ENCODE measurements at regions not wholly inside any gene's neighbourhood (a gene's known extent, or its start where the extent isn't known, plus 50 kb on each side); places are given as distances from the start of the nearest gene placed in this dataset.

- no peak overlapping the region for H2AFZ ChIP-seq (ENCODE audit: low read depth, low read length, poor library complexity, severe bottlenecking)
- POLR2A ChIA-PET = no interaction called here
These were observed 526.0 kb downstream of the TLL1 start for GRCh38 chr4:166399021-166399420.

GRCh38 chr4:166400270-166400894 lies 527.3 kb downstream of the TLL1 start:
- H3K4me3 ChIP-seq (replicated peaks in 1 of 2; ENCODE audit: low read depth in 1 of 2, low read length in 2 of 2) = no peak overlapping the region
- no peaks in the 10 kb centered on the region for H3K27me3 ChIP-seq (ENCODE audit: insufficient read depth, low read length)
- no peaks in the 10 kb centered on the region for H4K20me1 ChIP-seq (ENCODE audit: insufficient read depth)
- H3K4me1 ChIP-seq (ENCODE audit: control insufficient read depth in 1 of 2, insufficient read depth in 2 of 2, low read length in 2 of 2) = no peaks in the 10 kb centered on the region
- CTCF ChIA-PET = no interaction called here
- no peak overlapping the region for H3K27ac ChIP-seq (ENCODE audit: low read depth, low read length)
- DNase-seq (ENCODE audit: low read depth, low spot score) (no peak), ATAC-seq (no peak)
- POLR2A ChIA-PET = no interaction called here
- H3K36me3 ChIP-seq (ENCODE audit: control insufficient read depth in 1 of 2, insufficient read depth in 2 of 2, low read length in 2 of 2) = no peaks in the 10 kb centered on the region
- no peaks in the 10 kb centered on the region for H3K79me2 ChIP-seq (ENCODE audit: insufficient read depth, low read length)
- H2AFZ ChIP-seq (ENCODE audit: low read depth, low read length, poor library complexity, severe bottlenecking) = no peak overlapping the region
- intact Hi-C loops (cut with micrococcal nuclease) = no loop called here
- H3K4me2 ChIP-seq (ENCODE audit: low read length) = no peak overlapping the region
- RAD21 ChIA-PET (ENCODE audit: low non-redundant PET in 1 of 2, low total read pairs in 2 of 2, uncharacterized antibody in 2 of 2, unreplicated experiment in 2 of 2) = no interaction called here
- no peak overlapping the region for H3K9ac ChIP-seq (ENCODE audit: low read length)
- no TSS peak for BruUV-seq (replicated peaks)
- no peaks in the 10 kb centered on the region for H3K9me2 ChIP-seq (ENCODE audit: insufficient read depth)
- no peaks in the 10 kb centered on the region for H3K9me3 ChIP-seq (ENCODE audit: control insufficient read depth in 1 of 2, insufficient read depth in 1 of 2, low read depth in 1 of 2, low read length in 2 of 2)
- TF ChIP-seq EZH2 (IDR thresholded peaks at IDR 0.05) = no peak
- no peak for TF ChIP-seq MAX (IDR thresholded peaks at IDR 0.05)
- TF ChIP-seq CTCF (IDR thresholded peaks at IDR 0.05 in 2 of 3, conservative IDR thresholded peaks at IDR 0.05 in 1 of 3; ENCODE audit: borderline replicate concordance in 1 of 3, insufficient read depth in 1 of 3, low read depth in 2 of 3, low read length in 2 of 3) = no peak
- no peak for TF ChIP-seq RAD21 (IDR thresholded peaks at IDR 0.05; ENCODE audit: low read depth)
- no peak for TF ChIP-seq POLR2AphosphoS5 (IDR thresholded peaks at IDR 0.05; ENCODE audit: low read depth, low read length)
- TF ChIP-seq EGR1 (IDR thresholded peaks at IDR 0.05; ENCODE audit: low read depth) = no peak

More at GRCh38 chr4:166399021-166399420, 526.0 kb downstream of the TLL1 start:
- ChIA-PET RAD21 (ENCODE audit: low non-redundant PET in 1 of 2, low total read pairs in 2 of 2, uncharacterized antibody in 2 of 2, unreplicated experiment in 2 of 2) (no interaction called here), CTCF (no interaction called here)
- ATAC-seq (no peak), DNase-seq (ENCODE audit: low read depth, low spot score) (no peak)
- Histone ChIP-seq H3K27me3 (ENCODE audit: insufficient read depth, low read length) (no peaks in the 10 kb centered on the region), H3K4me1 (ENCODE audit: control insufficient read depth in 1 of 2, insufficient read depth in 2 of 2, low read length in 2 of 2) (no peaks in the 10 kb centered on the region), H3K79me2 (ENCODE audit: insufficient read depth, low read length) (no peaks in the 10 kb centered on the region), H4K20me1 (ENCODE audit: insufficient read depth) (no peaks in the 10 kb centered on the region), H3K9ac (ENCODE audit: low read length) (no peak overlapping the region), H3K4me3 (replicated peaks in 1 of 2; ENCODE audit: low read depth in 1 of 2, low read length in 2 of 2) (no peak overlapping the region), H3K36me3 (ENCODE audit: control insufficient read depth in 1 of 2, insufficient read depth in 2 of 2, low read length in 2 of 2) (no peaks in the 10 kb centered on the region), H3K27ac (ENCODE audit: low read depth, low read length) (no peak overlapping the region), H3K9me3 (ENCODE audit: control insufficient read depth in 1 of 2, insufficient read depth in 1 of 2, low read depth in 1 of 2, low read length in 2 of 2) (no peaks in the 10 kb centered on the region), H3K4me2 (ENCODE audit: low read length) (no peak overlapping the region), H3K9me2 (ENCODE audit: insufficient read depth) (no peaks in the 10 kb centered on the region)
- intact Hi-C loops (cut with micrococcal nuclease) = no loop called here
- TF ChIP-seq POLR2A (IDR thresholded peaks at IDR 0.05; ENCODE audit: borderline replicate concordance, extremely low read depth, insufficient read depth, insufficient read length) = no peak
- BruUV-seq (replicated peaks) = no TSS peak

All from HCT116 (cell line).